IPS-18c (cell line): ENCODE measurements at regions not wholly inside any gene's neighbourhood (a gene's known extent, or its start where the extent isn't known, plus 50 kb on each side); places are given as distances from the start of the nearest gene placed in this dataset.

Experiments
- H3K4me3 ChIP-seq: 2 replicates; pipeline ENCODE4 v1.7.0; 2013; ENCODE audit warnings: low read depth, mild to moderate bottlenecking, low read length, moderate library complexity; ENCODE audit not compliant: insufficient read depth
- H3K9me3 ChIP-seq: one replicate; pipeline ENCODE4 v1.6.1; 2013; ENCODE audit warnings: mild to moderate bottlenecking, low read length, moderate library complexity; ENCODE audit not compliant: control insufficient read depth, insufficient read depth

DNA sequence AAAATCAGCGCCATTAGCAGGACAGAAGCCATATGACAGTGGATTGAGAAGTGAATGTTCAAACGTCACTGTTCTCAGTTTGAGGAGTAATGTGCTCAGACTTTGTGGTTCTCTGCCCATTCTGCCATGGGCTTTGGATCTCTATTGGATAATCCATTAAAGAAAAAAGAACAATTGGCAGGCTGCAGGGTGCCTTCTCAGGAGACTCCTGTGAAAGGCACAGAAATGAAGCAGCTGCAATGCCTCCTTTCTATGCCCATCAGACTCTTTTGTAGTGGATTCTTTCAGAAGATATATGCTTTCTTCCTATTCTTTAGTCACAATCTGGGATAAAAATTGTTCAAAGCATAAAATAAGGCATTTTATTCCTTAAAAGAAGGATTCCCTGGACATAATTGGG, 506.9 kb upstream of the KLHL29 start:
- H3K4me3 ChIP-seq: no peak overlapping the region
- no peaks in the 10 kb centered on the region for H3K9me3 ChIP-seq

DNA sequence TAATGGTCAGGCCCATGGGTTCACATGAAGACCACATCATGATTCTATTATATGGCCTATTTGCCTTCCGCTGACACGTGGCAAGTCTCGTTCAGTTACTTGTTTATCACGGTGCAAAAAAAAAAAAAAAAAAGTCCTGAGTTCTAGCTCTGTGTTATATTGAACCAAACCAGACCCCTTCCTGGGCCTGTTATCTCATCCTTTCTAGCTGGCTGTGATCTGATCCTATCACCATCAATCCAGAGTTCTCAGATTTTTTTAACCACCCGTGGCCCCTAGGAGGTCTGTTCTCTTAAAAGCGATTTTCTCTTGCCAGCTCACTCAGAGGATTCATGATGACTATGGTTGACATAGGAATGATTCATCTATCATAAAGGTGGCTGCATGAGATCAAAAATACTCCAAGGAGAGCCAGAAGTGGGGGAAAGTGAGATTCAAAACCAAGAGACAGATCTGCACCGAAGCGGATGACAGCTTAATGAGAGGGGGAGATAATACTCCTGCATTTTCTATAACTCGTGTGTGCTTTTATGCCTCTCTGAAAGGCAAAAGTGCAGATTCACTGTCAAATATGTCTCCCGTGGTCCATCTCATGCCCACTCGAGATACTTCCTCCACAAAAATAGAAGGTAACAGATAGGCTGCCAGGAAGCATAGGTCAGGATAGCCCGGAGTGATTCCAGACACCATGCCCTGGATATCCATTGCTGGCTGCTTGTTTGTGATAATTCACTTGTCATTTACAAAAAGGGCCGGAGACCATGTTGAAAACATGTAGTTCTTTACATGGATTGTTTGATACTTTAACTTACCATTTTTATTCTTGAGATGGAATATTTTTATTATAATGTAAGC, 505.7 kb upstream of the KLHL29 start:
- H3K4me3 ChIP-seq: no peak overlapping the region
- no peaks in the 10 kb centered on the region for H3K9me3 ChIP-seq

DNA sequence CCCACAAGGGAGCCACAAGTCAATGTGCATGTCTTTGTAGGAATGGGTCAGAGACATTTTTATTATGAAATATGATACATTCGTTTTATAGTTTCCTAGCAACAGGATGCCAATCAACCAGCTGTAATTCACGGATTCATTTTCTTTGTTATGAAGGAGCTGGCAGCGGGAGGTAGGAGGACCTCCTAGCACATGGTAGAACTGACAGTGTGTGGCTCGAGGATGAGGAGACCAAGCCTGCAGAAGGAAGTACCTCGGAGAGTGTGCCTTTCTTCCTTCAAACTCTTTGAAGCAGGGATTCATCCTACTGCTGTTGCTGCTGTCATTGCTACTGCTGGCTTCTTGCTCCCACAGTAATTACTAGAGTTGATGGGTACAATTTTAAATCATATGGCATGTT, 504.8 kb upstream of the KLHL29 start:
- no peak overlapping the region for H3K4me3 ChIP-seq
- H3K9me3 ChIP-seq: no peaks in the 10 kb centered on the region

DNA sequence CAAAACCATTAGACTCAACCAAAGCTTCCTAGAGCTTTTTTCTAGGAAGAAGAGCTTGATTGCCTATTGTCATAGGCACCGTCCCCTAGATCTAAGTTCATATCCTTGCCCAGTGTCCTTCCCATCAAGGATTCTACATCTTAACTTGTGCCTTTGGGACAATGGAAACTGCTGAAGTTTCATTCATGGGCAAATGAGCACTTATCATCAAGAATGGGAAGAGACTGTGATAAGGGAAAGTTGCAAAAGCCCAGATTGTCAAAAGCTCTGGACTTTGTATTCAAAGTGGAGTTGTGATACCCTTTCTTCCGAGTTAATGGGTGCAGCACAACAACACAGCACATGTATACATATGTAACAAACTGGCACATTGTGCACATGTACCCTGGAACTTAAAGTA, 503.0 kb upstream of the KLHL29 start:
- H3K4me3 ChIP-seq: no peak overlapping the region
- no peaks in the 10 kb centered on the region for H3K9me3 ChIP-seq

DNA sequence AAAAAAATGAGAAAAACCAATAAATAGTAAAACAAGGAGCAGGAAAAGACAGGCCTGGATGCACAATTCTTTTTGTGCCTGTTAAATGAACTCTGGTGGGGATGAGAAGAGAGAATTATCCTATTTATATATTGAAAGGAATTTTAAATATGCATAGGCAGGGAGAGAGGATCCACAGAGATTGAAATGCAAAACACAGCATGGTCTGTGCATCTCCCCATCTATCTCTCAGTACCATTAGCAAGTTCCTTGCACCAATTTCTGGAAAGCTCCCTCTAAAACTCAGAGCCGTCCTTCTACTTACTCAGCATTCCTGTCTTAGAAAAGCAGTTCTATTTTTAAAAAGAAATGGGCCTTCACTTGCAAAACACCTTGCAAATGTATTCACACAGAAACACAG, 502.3 kb upstream of the KLHL29 start:
- H3K9me3 ChIP-seq: no peaks in the 10 kb centered on the region
- no peak overlapping the region for H3K4me3 ChIP-seq

DNA sequence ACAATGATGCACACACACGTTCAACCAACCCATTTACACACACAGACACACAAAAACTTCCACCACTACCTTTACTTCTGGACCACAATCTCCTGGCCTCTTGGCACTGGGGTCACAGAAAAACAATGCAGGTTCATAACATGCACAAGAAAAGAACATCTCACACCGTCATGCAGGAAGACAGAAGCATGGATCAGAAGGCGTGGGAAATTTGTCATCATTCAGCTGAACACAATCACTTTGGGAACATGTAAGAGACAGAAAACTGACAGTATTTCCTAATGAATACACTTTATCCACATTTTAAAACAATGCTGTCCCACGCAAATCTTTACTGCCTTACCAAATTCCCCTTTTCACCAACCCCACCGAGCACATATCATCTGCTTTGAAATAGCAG, 501.9 kb upstream of the KLHL29 start:
- no peaks in the 10 kb centered on the region for H3K9me3 ChIP-seq
- H3K4me3 ChIP-seq: no peak overlapping the region

DNA sequence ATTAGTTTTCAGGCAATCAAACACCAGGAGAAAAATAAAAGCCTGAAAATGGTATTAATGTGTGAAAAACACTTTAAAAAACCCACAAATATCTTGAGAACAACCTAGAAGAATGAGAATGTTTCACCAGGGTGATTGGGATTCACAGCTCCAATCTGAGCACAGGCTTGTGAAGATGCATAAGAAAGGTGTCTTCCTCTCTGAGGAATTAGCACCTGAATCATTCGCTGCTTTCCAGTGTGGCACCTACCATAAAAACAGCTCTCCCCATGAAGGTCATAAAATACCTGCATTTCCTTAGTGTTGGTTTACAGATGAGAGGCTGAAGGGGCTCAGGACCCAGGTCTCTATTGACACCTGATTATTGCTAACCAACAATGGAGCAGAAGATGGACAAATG, 499.7 kb upstream of the KLHL29 start:
- H3K9me3 ChIP-seq: no peaks in the 10 kb centered on the region
- H3K4me3 ChIP-seq: no peak overlapping the region

DNA sequence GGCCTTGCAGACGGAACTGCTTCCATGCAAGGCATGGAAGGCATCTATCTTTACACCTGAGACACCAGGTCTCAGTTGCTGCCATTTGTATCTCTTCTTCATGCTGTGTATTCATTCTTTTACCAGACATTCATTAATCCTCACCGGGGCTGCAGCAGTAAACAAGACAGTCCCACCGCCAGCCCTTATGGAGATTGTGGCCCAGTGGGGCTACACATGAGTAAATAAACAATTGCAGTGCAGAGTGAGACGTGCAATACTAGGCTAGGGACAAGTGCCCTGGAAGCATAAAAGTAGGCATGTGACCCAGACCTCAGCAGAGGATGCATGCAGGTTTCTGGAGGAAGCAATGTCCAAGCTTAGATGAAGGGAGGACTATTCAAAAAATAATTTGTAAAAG, 497.6 kb upstream of the KLHL29 start:
- Histone ChIP-seq H3K4me3 (no peak overlapping the region), H3K9me3 (no peaks in the 10 kb centered on the region)

DNA sequence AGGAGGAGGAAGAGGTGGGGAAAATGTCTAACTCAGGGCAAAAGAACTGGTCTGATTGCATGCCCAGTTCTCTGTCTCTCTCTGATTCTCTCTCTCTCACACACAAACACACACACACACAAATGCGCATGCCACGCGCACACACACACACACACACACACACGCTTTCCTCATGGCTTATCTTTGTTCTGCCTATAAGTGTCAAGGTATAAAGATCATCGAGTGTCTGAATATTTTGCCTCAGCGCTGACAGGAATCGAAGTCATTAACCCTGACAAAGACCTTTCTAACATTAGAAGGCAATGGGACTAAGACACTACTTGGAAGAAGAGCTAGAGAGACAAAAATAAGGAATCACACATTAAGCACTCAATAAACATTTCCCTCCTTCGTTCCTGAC, 497.1 kb upstream of the KLHL29 start:
- Histone ChIP-seq H3K9me3 (no peaks in the 10 kb centered on the region), H3K4me3 (no peak overlapping the region)

DNA sequence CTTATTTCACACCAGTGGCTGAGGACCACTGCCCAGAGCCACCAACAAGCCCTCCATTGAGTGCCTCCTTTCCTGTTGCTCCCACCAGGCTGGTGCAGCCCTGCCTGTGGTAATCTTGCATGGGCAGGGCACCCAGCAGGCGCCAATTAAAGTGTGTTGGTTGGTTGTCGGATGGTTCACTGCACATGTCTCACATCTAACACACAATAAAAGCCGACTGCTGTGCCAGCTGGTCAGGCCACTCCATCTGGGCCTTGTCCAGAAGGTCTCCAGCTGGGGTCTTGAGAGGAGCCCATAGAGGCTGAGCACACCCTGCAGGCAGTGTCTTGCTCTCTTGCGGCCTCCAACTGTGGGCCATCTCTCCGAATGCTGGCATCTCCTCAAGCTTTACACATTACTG, 494.8 kb upstream of the KLHL29 start:
- H3K9me3 ChIP-seq: no peaks in the 10 kb centered on the region

DNA sequence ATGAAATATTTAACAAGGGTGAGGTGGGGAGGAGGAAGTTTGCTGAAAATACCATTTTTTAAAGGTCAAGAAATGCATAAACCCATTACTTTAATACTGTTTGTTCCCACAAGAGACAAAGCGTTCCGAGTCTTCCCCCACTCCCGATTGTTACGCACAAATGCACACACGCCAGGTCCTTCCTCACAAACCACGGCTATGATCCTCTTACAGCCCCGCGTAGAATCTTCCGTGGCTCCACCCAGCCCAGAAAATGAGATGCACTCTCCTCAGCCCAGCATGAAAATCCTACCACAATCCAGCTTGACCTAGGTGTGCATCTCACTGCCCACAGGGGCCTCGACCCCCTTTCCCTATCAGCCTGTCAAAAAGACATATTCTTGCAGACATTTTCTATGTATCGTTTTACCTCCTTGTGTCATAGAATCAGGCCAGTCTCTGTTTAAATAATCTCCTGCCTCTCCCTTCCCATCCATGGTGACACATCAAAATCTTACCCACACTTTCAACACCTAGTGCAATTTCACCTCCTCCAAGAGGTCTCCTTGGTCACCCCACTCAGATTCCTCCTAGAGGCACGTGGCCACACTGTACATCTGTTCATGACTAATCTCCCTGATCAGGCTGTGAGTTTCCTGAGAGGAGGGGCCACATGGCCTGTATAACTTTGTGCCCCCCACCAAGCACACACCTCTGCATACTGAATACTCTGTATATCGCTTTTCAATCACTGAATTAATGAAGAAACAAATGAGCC, 491.0 kb upstream of the KLHL29 start:
- H3K9me3 ChIP-seq: no peaks in the 10 kb centered on the region
- no peak overlapping the region for H3K4me3 ChIP-seq

More for the DNA sequence above, 494.8 kb upstream of the KLHL29 start:
- H3K4me3 ChIP-seq: no peak overlapping the region

DNA sequence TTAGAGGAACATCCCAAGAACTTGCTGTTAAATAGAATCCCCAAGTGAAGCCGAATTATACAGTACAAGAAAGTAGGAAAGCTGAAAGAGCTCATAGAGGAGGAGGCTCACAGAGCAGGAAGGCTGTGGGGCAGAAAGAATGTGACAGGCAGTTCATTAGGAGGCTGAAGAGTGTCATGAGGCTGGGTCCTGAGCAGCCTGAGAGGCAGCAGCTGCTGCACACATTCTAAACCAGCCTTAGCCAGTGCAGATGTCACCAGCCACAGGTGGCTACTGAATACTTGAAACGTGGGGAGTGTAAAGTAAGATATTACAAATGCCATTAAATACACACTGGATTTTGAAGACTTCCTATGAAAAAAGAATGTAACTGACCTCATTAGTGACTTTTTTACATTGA, 490.2 kb upstream of the KLHL29 start:
- Histone ChIP-seq H3K9me3 (no peaks in the 10 kb centered on the region), H3K4me3 (no peak overlapping the region)

DNA sequence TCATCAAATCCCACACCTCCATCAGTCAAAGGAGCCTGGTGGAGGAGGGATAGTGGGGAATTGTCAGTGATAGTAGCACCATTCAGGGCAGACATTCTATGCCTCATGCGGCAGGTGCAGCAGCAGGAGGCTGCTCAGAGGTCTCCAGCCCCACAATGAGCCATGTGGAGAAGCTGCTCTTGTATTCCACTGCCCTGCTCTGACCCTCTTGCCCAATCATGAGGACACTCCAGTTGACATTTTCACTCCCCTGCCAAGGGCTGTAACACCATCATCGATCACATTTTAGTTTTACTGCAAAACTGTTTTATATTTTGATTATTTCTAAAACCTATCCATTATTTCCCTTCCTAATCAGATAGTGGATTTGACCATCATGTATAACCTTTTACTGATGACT, 487.6 kb upstream of the KLHL29 start:
- no peaks in the 10 kb centered on the region for H3K9me3 ChIP-seq
- no peak overlapping the region for H3K4me3 ChIP-seq

DNA sequence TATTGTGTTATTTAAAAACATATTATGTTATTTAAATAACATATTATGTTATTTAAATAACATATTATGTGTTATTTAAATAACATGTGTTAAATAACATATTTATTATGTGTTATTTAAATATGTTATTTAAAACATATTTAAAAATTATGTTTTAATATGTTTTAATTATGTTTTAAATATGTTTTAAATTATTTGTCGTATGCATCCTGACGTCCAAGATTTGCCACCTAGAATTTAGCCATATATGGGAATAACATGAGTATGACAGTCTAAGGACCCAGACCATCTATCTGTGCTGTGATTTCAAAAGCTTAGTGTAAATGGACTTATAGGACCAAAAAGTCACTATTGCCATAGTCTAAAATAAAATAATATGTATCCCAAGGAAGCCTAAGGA, 484.3 kb upstream of the KLHL29 start:
- Histone ChIP-seq H3K4me3 (no peak overlapping the region), H3K9me3 (no peaks in the 10 kb centered on the region)

DNA sequence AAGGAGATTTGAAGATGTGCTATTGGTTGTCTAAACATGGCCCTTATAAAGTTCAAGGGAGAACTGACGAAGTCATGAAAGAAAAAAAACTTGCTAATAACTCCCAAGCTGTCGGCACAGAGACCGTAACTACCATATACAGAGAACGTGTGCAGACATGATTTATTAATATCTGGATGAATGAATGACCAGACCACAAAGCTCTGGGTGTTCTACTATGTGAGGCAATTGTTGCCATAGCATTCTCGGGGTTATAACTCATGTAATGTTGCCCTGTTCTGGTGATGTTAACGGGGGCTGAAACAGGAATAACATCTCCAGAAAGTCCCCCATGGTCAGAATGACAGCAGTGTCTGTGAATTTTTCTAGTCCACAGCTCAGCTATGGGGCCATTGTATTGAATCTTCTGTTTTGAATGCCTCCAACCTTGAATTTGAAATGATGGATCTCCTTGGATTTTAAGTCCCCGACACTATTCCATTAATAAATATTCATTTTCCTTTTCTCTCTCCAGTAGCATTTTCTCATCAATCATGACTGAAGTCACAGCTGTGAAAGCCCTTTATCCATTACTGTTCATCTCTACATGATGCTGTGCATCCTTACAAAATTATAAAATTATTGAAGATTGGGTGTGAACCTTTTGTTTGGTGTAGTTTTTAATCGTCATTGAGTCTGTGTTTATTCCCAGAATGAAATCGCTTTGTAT, 483.4 kb upstream of the KLHL29 start:
- Histone ChIP-seq H3K9me3 (no peaks in the 10 kb centered on the region), H3K4me3 (no peak overlapping the region)

DNA sequence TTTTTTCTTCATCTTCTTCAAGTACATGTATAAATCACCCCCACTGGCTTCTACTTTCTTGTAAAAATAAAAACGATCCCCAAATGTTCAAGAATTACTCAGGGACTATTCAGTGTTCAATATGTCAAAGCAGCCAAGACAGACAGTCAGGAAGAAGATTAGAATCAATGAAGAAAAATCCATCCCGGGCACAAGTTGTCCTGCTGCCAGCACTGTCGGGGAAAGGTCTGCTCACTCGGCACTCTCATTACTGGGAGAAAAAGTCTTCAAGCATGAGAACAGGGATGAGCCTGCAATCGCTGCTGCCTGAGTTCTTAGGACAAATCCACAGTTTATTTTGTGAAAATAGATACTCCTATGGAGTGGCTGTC, 482.8 kb upstream of the KLHL29 start:
- H3K9me3 ChIP-seq: no peaks in the 10 kb centered on the region
- no peak overlapping the region for H3K4me3 ChIP-seq

DNA sequence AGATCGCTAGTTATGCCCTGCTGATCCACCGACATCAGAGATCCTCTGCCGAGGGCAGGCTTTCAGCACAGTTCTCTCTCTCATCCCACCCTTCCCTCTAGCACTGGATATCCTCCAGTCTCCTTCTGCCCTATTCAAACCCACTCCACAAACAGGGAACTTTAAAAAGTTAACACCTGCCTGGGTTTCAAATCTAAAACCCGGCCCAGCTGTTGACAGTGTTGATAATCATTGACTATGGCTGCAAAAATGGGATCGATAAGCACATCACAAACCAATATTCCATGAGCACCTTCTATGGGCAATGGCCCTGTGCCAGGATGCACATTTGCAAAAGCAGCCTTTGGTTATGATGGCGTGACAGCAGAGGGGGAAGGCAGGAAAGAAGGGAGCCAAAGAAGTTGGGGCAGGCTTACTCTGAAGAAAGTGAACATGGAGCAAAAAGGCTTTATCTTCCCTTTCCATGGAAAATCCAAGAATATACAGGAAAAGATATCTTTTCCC, 482.3 kb upstream of the KLHL29 start:
- no peaks in the 10 kb centered on the region for H3K9me3 ChIP-seq
- no peak overlapping the region for H3K4me3 ChIP-seq

DNA sequence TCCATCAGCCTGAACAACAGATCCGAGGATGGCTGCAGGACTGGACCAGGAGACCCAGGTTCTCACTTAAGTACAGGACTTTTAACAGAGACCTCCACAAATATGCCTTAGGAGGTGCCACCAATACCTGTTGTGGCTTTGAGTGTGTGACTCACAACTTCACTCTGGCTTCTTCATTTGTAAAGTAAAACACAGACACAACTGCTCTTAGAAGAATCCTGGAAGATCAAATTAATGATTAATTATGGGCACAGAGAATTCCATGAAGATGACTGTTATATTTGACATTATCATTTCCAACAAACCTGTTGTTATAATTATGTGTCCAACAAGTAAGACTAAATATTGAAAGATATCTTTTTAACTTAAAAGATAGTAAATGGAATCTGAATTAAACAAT, 481.4 kb upstream of the KLHL29 start:
- Histone ChIP-seq H3K9me3 (no peaks in the 10 kb centered on the region), H3K4me3 (no peak overlapping the region)
